Suppressor macrophage treated with lipopolysaccharide for 1 hour (primary cell): ENCODE measurements at regions not wholly inside any gene's neighbourhood (a gene's known extent, or its start where the extent isn't known, plus 50 kb on each side); places are given as distances from the start of the nearest gene placed in this dataset.

Experiments
- DNase-seq, 3 donors: peaks; one replicate each; pipeline ENCODE4 v3.0.0-alpha.2; 2020 to 2022

DNA sequence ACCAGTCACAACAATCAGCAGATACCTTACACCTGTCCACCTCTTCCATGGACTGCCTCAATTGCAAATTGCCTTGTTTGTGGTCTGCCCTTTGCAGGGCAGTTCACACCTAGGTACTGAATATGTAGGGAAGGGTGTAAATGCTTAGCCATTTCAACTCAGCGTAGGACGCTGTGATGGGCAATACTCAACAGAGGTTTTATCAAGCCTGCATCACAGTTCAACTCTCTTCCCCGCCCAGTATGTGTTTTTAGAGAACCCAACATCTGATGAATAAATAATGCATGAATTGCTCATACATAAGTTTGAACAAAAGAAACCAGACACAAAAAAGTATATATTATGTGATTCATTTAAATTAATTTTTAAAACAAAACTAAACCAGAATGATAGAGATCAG lies 124.4 kb downstream of the P2RY1 start:
- no peak for DNase-seq

GRCh38 chr3:152960684-152961083 lies 125.8 kb downstream of the P2RY1 start:
- no peak for DNase-seq

GRCh38 chr3:152961323-152961722 lies 126.4 kb downstream of the P2RY1 start:
- peak in 2 of 3 donors; percentile 22 to 35 for DNase-seq

GRCh38 chr3:152964911-152965609 lies 130.1 kb downstream of the P2RY1 start:
- DNase-seq, result peak; percentile 17 to 39 (median 37)

DNA sequence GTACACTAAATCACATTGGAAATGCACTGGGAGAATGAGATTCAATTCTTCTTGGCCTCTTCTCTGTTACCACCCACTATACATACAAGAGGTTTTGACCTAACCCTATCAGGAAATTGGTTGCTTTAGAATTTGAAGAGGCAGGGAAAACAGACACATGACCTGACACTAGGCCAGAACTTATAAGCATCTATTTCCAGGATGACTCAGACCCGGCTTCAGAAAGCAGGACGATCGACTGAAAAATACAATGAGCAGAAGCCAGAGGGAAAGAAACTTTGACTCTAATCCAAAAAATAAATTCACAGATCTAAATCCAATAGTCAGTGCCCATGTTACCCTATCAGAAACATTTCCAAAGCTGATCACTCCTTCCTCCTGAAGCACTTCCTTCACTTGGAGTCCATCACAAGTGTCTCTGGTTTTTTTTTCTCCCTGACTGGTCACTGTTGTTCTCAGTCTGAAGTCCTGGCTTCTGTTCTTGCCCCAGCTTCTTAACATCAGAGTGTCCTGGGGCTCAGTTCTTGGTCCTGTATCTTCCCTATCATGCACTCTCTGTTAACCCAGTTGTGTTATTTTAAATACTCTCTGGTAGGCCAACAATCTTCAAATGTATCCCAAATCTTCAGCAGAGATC lies 133.6 kb downstream of the P2RY1 start:
- DNase-seq, result no peak

GRCh38 chr3:152969557-152970300 lies 134.8 kb downstream of the P2RY1 start:
- no peak for DNase-seq

- no peak for DNase-seq
Measured at GRCh38 chr3:152970851-152971250, 135.9 kb downstream of the P2RY1 start.

DNA sequence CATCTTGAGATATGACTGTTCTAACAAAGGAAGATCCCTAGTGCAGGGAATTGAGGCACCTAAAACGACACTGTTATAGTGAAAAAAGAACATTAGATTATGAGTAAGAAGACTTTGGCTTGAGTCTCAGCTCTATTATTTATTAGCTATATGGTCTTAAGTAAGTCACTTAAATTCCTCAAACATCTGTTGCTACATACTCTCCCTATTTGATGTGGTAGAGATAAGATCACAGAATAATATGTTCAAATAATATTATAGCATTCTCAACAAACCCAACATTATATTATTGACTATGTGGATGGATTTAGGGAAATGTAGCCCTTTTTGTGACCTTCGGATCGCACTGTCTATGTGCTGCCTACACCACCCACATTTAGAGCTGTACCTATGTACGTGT lies 136.9 kb downstream of the P2RY1 start:
- no peak for DNase-seq

DNA sequence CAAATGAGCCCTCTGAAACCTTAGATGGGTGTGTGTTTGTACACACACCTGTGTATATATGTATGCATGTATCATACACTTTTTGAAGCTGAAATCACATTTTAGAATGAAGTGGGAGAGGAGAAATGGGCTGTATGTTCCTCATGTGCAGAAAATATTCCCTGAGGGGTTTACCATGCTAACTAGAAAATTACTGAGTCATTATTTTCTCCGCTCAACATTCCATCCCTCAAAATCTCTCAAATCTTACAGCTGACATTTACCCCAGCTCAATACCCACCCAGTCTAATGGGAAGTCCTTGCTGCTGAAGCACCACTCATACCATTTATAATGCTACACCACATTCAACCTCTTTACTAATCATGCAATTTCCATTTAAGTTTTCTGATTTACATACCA lies 138.6 kb downstream of the P2RY1 start:
- DNase-seq, result no peak

GRCh38 chr3:152976239-152976638 lies 141.3 kb downstream of the P2RY1 start:
- no peak for DNase-seq

GRCh38 chr3:152977366-152977765 lies 142.4 kb downstream of the P2RY1 start:
- DNase-seq, result peak in 2 of 3 donors; percentile 19 to 30

GRCh38 chr3:152978152-152978551 lies 143.2 kb downstream of the P2RY1 start:
- no peak for DNase-seq

GRCh38 chr3:152997526-152997925 lies 162.6 kb downstream of the P2RY1 start:
- DNase-seq, result no peak

- no peak for DNase-seq
Measured at GRCh38 chr3:152998591-152998990, 163.4 kb upstream of the RAP2B start.

- DNase-seq, result no peak
Measured at GRCh38 chr3:153000325-153000724, 161.7 kb upstream of the RAP2B start.

DNA sequence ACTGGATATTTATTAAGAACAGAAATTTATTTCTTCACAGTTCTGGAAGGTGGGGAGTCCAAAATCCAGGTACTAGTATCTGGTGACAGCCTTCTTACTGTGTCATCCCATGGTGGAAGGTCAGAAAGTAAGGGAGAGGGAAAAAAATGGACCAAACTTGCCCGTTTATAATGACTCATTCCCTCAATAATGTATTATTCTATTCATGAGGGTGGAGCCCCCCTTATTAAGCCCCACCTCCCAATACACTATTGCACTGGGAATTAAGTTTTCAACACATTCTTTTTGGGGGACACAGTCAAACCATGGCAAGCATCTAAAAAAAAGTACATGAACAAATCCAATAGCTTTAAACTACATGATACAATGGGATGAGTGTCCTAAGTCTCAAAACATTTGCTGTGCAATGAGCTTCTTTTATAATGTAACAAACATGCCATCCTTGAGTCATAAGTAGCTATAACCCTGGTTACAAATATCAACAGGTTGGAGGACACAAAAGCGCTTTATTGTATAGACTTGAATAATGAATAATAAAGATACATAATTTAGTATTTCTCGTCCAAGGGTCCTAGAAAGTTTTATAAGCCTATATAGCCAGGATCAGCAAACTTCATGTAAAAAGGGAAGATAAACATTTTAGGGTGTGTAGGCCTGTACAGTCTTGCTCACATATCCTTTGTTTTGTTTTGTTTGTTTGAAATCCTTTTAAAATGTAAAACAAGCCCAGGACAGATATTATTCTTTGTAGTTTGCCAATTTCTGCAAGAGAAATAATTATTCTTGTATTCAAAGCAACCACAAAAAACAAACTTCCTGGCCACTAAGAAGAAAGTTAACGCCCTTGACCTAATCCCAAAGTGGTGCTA lies 160.6 kb upstream of the RAP2B start:
- no peak for DNase-seq

- no peak for DNase-seq
Measured at GRCh38 chr3:153003441-153003840, 158.6 kb upstream of the RAP2B start.

GRCh38 chr3:153003862-153004261 lies 158.2 kb upstream of the RAP2B start:
- no peak for DNase-seq

GRCh38 chr3:153008226-153008625 lies 153.8 kb upstream of the RAP2B start:
- DNase-seq, result no peak

DNA sequence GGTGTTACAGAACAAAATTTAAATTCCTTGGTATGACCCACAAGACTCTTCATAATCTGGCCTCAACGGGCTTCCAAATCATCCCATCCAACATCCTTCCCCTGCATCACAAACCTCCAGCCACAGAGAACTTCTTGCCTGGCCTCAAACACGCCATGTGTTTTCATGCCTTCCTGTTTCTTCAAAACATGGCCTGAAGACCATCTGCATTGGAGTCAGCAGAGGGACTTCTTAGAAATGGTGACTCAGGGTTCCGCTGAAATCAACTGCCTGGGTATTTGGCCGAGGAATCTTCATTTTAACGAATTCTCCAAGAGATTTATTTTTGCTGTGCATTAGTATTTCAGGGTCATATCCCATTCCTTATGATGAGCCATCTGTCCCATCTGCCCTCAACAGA lies 138.1 kb upstream of the RAP2B start:
- no peak for DNase-seq

- DNase-seq, result peak; percentile 33 to 77 (median 75)
Measured at GRCh38 chr3:153026026-153026425, 136.0 kb upstream of the RAP2B start.

- DNase-seq, result peak in 2 of 3 donors; percentile 41 to 59
Measured at GRCh38 chr3:153028381-153028780, 133.6 kb upstream of the RAP2B start.

DNA sequence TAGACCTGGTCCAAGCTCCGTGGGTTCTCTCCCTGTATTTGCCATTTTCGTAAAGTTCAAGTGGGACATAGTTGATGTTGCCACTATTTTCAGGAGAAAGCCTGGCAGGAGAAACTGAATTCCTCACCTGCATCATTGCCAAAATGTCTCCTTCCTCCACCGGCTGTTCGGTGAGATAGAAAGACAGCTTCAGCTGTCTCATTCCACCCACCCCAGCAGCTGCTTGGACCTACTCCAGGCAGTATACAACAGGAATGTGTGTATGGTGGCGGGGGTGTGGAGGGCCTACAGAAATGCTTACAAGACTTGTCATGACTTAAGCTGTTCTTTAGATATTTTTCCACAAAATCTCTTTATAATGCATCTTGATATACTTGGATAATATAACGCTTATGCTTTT lies 132.7 kb upstream of the RAP2B start:
- no peak for DNase-seq
